ENCODE measurements at regions not wholly inside any gene's neighbourhood (a gene's known extent, or its start where the extent isn't known, plus 50 kb on each side); places are given as distances from the start of the nearest gene placed in this dataset.

- Histone ChIP-seq H3K27ac (ENCODE audit: insufficient read depth, low read length) (no peak overlapping the region), H4K20me1 (ENCODE audit: control insufficient read depth, extremely low read depth, insufficient read depth, low read length) (no peaks in the 10 kb centered on the region), H3K9ac (ENCODE audit: insufficient read depth, low read length) (no peak overlapping the region), H3K4me2 (ENCODE audit: extremely low read depth, insufficient read depth, low read length) (no peak overlapping the region), H3K36me3 (ENCODE audit: control insufficient read depth, insufficient read depth, low read length) (no peaks in the 10 kb centered on the region), H3K79me2 (ENCODE audit: control insufficient read depth, insufficient read depth, low read length) (no peaks in the 10 kb centered on the region), H3K4me1 (ENCODE audit: control insufficient read depth, extremely low read depth, insufficient read depth, low read length) (no peaks in the 10 kb centered on the region), H3K27me3 (ENCODE audit: control insufficient read depth, insufficient read depth, low read length) (no peaks in the 10 kb centered on the region), H2AFZ (ENCODE audit: low read length) (no peak overlapping the region), H3K4me3 (replicated peaks in 1 of 4; ENCODE audit: control extremely low read depth in 1 of 4, insufficient read depth in 1 of 4, low read depth in 3 of 4, low read length in 4 of 4) (no peak overlapping the region), H3K9me3 (ENCODE audit: control insufficient read depth, insufficient read depth, low read depth, low read length) (no peaks in the 10 kb centered on the region)
- TF ChIP-seq EZH2 (IDR thresholded peaks at IDR 0.05; ENCODE audit: low read length, missing control alignments) (no peak), CTCF (conservative IDR thresholded peaks at IDR 0.05 in 1 of 2, IDR thresholded peaks at IDR 0.05 in 1 of 2; ENCODE audit: low read depth in 1 of 2, low read length in 2 of 2) (no peak)
- DNase-seq (ENCODE audit: low read depth in 2 of 2): no peak
Measured at GRCh38 chr9:117886616-117887015, 182.4 kb downstream of the TLR4 start.

GRCh38 chr9:117887383-117887782, 183.2 kb downstream of the TLR4 start:
- Histone ChIP-seq H3K36me3 (ENCODE audit: control insufficient read depth, insufficient read depth, low read length) (no peaks in the 10 kb centered on the region), H4K20me1 (ENCODE audit: control insufficient read depth, extremely low read depth, insufficient read depth, low read length) (no peaks in the 10 kb centered on the region), H3K27me3 (ENCODE audit: control insufficient read depth, insufficient read depth, low read length) (no peaks in the 10 kb centered on the region), H3K4me1 (ENCODE audit: control insufficient read depth, extremely low read depth, insufficient read depth, low read length) (no peaks in the 10 kb centered on the region), H3K9me3 (ENCODE audit: control insufficient read depth, insufficient read depth, low read depth, low read length) (no peaks in the 10 kb centered on the region), H2AFZ (ENCODE audit: low read length) (no peak overlapping the region), H3K4me3 (replicated peaks in 1 of 4; ENCODE audit: control extremely low read depth in 1 of 4, insufficient read depth in 1 of 4, low read depth in 3 of 4, low read length in 4 of 4) (no peak overlapping the region), H3K27ac (ENCODE audit: insufficient read depth, low read length) (no peak overlapping the region), H3K79me2 (ENCODE audit: control insufficient read depth, insufficient read depth, low read length) (no peaks in the 10 kb centered on the region), H3K4me2 (ENCODE audit: extremely low read depth, insufficient read depth, low read length) (no peak overlapping the region), H3K9ac (ENCODE audit: insufficient read depth, low read length) (no peak overlapping the region)
- DNase-seq (ENCODE audit: low read depth in 2 of 2): peak in 1 of 2 donors; percentile 3
- TF ChIP-seq CTCF (conservative IDR thresholded peaks at IDR 0.05 in 1 of 2, IDR thresholded peaks at IDR 0.05 in 1 of 2; ENCODE audit: low read depth in 1 of 2, low read length in 2 of 2) (no peak), EZH2 (IDR thresholded peaks at IDR 0.05; ENCODE audit: low read length, missing control alignments) (no peak)

GRCh38 chr9:117887941-117888340, 183.7 kb downstream of the TLR4 start:
- Histone ChIP-seq H3K27ac (ENCODE audit: insufficient read depth, low read length) (no peak overlapping the region), H3K4me3 (replicated peaks in 1 of 4; ENCODE audit: control extremely low read depth in 1 of 4, insufficient read depth in 1 of 4, low read depth in 3 of 4, low read length in 4 of 4) (no peak overlapping the region), H3K4me2 (ENCODE audit: extremely low read depth, insufficient read depth, low read length) (no peak overlapping the region), H3K9ac (ENCODE audit: insufficient read depth, low read length) (no peak overlapping the region), H3K27me3 (ENCODE audit: control insufficient read depth, insufficient read depth, low read length) (no peaks in the 10 kb centered on the region), H2AFZ (ENCODE audit: low read length) (no peak overlapping the region), H3K79me2 (ENCODE audit: control insufficient read depth, insufficient read depth, low read length) (no peaks in the 10 kb centered on the region), H3K4me1 (ENCODE audit: control insufficient read depth, extremely low read depth, insufficient read depth, low read length) (no peaks in the 10 kb centered on the region), H3K9me3 (ENCODE audit: control insufficient read depth, insufficient read depth, low read depth, low read length) (no peaks in the 10 kb centered on the region), H3K36me3 (ENCODE audit: control insufficient read depth, insufficient read depth, low read length) (no peaks in the 10 kb centered on the region), H4K20me1 (ENCODE audit: control insufficient read depth, extremely low read depth, insufficient read depth, low read length) (no peaks in the 10 kb centered on the region)
- no peak for DNase-seq (ENCODE audit: low read depth in 2 of 2)
- TF ChIP-seq EZH2 (IDR thresholded peaks at IDR 0.05; ENCODE audit: low read length, missing control alignments) (no peak), CTCF (conservative IDR thresholded peaks at IDR 0.05 in 1 of 2, IDR thresholded peaks at IDR 0.05 in 1 of 2; ENCODE audit: low read depth in 1 of 2, low read length in 2 of 2) (no peak)
